ENCODE measurements at regions not wholly inside any gene's neighbourhood (a gene's known extent, or its start where the extent isn't known, plus 50 kb on each side); places are given as distances from the start of the nearest gene placed in this dataset.

DNA sequence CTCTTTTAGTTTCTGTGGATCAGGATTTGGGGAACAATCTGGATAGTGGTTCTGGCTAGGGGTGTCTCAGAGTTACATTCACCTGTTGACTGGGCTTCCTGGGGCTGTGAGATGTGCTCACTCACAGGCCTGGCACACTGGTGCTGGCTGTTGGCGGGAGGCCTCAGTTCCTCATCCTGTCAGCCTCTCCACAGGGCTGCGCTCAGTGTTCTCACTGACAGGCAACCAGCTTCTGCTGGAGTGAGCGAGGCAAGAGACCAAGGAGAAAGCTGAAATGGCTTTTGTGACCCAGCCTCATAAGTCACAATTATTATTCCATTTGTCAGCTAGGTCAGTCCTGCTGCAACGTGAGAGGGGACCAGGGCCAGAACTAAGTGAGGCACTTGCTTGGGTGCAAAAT lies 180.6 kb upstream of the GLI2 start:
- FAIRE-seq = no peak

DNA sequence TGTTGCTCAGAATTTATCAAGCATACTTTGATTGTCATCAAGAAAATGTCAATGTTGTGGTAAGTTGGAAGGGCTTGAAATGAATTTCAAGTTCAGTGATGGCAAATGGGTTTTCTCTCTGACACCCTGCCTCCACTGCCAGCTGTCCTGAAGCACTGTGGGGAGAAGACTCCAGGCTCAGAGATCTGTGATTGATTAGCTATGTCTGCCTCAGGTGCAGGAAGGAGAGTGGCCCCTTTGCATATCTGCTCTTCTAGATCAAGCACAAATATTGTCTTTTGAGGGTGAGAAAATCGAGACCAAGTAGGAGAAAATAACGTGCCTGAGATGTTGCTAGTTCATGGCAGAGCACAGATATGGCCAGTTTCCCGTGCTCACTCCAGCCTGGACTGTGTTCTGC lies 178.8 kb upstream of the GLI2 start:
- no peak for FAIRE-seq

DNA sequence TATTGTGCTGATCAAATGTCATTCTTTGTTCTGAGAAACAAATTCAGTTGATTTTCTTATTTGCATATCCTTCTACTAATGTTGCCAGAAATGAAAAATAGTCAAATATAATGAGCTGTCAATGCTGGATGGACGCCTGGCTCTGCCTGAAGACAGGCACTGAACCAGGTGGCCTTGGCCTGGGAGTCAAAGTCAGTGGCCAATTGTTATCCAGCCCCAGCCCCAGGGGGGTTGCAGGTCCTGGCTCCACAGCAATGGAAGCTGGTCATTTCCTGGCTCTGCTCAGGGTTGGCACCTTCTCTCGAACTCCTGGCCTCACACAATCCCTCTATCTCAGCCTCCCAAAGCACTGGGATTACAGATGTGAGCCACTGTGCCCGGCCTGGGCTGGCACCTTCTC lies 176.8 kb upstream of the GLI2 start:
- FAIRE-seq = no peak

DNA sequence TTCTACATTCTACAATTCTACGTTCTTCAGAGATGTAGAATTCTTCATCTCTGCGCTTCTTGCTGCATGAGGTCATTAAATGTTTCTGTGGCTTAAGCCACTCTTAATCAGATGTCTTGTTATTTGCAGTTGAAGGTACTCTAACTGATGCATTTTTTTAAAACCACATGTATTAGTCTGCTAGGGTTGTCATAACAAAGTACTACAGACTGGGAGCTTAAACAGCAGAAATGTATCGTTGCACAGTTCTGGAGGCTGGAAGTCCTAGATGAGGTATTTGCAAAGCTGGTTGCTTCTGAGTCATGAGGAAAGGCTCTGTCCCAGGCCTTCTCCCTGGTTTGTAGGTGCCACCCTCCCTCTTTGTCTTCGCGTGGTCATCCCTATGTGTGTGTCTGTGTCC lies 176.3 kb upstream of the GLI2 start:
- FAIRE-seq = no peak

DNA sequence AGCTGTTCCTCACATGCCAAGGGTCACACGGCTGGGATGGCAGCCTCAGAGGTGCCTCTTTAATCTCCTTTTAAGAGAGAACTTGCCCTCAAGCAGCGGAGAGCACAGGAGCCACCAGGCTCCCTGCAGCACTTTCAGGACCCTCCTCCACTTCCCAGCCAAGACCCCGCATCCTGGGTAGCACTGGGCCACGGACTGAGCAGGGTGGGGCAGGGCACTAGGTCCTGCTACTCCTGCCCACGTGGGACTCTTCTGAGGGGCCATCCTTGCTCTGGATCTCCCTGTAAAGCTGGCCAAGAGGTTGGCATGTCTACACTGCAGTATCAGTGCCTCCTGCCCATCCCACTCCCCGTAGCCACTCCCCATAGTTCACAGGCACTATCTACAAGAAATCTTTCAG lies 175.3 kb upstream of the GLI2 start:
- FAIRE-seq = no peak

DNA sequence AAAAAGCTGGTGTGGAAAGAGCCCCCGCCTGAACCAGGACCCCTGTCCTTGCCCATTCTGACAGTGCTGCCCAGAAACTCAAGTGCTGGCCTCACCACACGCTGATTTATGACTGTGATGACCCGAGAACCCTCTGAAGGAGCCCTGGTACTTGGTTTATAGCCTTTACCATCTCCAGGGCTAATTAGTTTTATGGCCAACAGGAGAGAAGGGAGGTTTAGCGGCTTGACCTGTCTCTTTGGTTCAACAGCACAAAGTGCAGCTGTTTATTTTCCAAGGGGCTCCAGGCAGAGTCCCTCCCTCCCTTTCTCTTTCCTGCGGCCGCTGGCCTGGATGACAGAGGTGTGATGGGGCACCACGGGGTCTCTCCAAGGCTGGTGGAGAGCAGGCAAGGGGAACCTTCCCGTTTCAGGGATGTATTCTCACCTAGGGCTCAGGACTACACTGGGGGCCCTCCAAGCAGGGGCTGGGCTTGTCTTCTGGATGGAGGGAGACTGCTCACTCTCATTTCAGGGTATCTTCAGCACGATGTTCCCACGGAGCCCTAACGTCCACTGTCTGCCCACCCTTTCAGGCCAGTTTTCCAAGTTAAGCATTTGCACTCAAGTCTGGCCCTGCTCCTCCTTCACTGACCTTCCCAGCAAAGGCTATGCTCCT lies 174.2 kb upstream of the GLI2 start:
- FAIRE-seq = no peak

DNA sequence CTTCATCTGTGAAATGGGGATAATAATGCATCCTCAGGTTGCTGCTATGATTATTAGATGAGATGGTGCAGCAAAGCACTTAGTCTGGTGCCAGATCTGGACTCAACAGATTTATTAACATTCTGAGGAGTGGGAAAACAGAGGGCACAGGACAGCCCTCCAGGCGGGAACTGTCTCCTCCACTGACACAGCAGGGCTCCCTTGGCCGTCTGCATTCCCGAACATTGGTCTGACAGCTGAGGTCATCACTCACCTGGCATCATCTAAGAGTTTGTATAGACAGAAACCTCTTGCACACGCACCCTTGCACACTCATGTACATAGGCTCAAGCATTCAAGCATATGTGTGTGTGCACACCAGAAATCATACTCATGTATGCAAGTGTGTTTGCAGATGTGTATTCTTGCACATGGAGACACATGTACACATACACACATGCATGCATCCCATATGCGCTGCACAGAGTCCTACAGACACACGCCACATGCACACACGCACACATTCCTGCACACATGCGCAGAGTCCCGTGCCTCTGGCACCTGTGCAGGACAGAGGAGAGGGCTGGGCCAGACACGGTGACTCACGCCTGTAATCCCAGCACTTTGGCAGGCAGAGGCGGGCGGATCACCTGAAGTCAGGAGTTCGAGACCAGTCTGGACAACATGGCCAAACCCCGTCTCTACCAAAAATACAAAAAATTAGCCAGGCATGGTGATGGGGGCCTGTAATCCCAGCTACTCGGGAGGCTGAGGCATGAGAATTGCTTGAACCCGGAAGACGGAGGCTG lies 173.3 kb upstream of the GLI2 start:
- FAIRE-seq = no peak

DNA sequence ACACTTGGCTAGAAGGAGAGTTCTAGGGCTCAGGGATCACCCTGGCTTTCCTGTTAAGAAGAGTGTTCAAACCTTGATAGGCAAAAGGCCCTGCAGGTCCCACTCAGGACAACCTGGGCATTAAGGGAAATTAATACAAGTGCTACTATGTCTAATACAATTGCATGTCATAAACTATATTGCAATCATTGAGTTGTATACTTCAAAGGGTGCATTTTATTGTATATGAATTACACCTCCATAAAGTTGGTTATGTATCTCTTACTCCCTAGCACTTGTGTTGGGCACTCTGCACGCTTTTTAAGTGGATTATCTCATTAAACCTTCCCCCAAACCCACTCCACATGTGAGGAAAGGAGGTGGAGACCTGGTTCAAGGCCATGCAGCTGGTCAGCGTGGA lies 172.1 kb upstream of the GLI2 start:
- no peak for FAIRE-seq

DNA sequence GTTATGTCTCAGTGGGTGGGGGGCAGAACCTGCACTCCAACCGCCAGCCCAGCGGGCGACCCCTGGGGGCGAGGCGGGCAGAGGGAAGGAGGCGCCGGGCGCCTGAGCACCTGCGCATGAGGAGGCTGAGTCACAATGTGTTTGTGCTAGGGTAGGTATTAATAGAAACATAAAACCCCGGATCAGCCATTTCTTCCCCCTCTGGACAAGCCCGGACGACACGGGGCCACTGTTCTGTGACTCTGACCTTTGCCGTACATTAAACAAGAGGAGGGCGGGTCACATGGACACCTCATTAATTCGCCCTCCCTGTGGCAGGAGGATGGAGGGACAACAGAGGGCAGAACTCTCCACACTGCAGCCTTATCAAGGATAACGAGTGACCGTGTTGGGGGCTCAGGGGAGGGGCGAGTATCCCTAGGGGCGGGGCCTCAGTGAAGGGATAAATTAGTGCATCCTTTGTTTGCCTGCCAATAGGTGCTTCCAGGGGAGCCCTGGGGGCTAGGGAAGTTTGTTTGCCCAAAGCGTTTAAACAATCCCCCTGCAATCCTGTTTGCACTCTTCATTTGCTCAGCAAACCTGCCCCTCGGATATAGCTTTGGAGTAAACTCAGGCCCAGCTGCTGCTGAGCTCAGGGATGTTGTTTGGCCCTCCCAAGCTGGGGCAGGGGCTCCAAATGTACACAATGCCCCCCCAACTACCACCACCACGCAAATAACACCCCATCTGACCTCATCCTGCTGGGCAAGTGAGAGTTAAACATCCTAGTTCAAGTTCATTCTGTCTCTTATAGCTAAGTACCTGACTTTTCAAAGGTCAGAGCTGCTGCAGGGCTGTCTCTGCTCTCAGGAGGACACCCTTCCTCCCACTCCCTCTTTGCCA lies 171.2 kb upstream of the GLI2 start:
- FAIRE-seq = no peak

DNA sequence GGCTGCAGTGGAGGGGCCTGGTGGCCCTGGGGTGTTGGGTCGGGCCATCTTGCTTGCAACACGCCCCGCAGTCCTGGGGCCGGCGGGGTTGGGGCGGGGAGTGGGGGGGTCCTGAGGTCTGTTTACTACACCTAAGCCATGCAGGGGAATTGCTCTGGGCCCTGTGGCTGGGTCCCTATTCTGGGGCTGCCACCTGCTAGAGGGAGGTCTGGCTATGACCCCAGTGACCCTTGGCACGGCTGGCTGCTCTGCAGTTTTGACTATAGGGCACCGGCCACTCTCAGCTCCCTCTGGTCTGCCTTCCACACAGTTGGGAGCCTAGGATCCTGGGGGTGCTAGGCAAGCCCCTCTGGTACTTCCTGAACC lies 170.6 kb upstream of the GLI2 start:
- FAIRE-seq = no peak

DNA sequence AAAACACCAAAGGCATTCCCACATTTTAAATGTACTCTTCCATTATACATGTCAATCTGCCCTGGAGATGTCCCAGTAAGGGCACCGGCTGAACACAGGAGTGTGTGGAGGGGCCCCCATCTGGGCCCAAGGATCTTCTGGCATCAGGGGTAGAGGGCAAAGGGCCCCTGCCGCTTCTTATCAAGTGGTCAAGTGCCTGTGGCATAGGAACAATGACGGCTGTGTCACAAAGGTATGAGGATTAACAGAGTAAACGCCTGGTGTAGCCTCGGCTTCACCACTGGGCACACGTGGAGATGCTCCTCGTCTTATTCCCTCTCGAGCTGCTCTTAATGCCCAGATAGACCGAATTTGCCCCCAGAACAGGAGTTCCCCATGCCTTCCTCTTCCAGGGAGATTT lies 169.7 kb upstream of the GLI2 start:
- FAIRE-seq = no peak

DNA sequence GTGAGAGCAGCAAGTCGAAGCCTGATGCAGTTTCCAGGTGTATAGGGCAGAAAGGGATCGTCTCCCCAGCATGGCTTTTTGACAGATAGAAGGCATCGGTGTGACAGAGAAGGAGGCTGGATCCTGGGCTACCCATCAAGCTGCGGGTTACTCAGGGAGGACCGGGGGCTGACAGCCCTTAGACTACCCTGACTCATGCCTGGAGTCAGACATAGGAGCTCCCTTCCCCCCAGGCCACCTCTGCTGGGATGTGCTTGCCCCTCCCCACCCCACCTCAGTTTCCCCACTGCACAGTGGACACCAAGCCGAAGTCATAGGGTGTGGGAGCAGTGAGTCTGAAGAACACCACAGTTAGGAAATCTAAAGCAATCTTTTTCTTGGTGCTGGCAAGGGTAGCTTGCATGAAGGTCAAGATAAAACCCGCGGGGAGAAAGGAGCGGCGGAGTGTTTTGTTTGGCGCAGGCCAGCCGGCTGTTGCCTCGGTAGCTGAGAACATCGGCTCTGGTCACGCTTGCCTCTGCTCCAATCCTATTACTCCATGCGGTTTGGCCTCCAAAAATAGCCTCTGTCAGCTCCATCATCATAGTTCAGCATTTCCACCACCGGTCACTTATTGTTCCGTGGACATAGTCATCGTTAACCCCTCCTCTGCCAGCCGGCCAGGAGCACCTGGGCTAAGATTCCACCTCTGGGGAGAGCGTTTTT lies 169.2 kb upstream of the GLI2 start:
- no peak for FAIRE-seq

DNA sequence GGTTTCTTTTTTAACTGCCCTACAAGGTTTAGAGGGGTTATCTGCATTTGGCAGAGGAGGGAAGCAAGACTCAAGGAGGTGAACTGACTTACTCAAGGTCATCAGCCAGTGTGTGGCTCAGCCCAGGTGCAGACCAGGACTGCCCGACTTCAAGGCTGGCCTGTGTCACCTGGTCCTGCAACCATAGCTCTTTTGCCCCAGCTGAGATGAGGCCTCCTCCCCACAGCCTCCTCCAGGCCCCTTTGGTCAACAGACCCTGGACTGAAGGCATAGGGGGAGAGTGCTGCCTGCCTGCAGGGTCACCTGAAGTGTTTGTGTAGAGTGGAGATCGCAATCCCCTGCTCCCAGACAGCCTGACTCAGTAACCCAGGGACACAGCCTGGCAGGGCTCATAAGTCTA lies 168.5 kb upstream of the GLI2 start:
- no peak for FAIRE-seq

DNA sequence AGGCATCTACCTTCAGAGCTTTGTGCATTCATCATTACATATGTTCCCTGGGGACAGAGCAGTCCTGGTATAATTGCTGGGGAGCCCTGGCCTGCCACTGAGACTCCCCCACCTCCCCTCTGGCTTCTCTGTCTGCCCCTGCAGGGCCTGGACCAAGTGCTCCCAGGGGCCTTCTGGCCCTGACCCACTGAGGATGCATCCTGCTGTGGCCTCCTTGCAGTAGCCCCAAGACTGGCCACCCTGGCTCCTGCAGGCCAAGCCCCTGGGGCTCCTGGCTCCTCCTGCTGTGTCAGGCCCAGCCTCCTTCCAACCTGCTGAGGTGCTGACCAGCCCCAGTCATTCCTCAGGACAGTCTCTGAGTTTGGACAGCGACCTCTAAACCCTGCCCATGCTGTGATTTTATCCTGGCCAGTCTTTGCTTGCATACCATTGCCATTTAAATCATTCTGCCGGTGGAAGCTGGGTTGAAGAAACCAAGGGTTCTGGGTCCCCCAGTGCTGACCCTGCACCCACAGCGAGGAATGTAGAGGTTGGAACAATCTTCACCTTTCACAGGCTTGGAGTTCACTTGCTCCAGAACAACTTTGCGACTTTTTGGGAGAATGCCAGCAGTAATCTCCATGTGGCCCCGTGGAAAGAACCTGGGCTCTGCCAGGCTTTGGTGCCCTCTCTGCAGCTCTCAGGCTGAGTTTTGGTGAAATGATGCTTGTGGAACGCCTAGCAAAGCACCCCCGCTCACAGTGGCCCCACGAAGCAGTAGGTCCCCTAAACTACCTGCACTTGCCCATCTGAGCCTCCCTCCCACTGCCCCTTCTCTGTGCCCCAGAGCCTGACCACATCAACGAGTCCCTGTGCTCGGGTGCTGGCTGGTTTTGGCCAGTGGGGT lies 167.3 kb upstream of the GLI2 start:
- FAIRE-seq = no peak

DNA sequence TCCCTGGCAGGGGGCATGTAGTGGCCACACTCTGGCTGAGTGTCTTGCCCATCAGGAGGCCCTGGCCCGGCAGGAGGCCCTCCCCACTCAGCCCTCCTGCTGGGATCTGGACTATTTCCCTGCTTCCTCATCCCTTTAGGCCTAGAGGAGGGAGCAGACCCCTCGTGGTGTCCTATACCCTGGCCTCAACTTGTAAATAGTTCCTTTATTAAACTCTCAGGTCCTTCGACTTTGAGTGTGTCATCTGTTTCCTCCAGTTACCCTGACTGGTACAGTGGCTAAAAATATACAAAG lies 166.7 kb upstream of the GLI2 start:
- FAIRE-seq = no peak

DNA sequence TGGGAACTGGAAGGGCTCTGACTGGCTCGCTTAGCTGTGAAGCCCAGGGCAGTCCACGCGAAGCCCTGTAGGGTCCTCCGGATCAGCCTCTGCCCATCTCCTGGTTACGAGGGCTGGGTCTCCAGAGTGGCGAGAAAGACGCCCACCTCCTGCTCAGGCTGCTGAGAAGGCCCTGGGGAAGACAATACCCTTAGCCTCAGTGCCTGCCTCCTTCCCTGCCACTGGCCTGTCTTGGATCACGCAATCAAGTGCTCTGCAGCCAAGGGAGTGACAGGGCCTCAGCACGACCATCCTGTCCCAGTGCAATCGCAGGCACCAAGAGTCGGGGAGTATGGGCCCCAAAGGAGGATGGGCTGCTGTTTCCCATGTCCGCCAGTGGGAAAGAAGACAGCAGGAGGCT lies 165.7 kb upstream of the GLI2 start:
- no peak for FAIRE-seq

DNA sequence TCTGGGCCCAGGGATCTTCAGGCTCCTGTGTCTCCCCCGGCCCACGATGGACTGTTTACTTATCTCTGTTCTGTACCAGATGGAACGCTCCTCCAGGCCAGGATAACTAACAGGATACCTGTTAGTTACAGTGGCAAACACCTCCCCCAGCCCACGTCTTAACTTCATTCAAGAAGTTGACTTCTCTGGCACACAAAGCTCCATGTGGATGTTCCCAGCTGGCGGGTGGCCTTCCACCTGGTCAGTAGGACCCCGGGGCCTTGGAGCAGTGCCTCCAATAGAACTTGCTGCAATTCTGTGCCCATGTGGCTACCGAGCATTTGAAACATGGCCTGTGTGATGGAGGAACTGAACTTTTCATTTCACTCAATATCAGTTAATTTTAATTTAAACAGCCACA lies 165.1 kb upstream of the GLI2 start:
- FAIRE-seq = no peak

DNA sequence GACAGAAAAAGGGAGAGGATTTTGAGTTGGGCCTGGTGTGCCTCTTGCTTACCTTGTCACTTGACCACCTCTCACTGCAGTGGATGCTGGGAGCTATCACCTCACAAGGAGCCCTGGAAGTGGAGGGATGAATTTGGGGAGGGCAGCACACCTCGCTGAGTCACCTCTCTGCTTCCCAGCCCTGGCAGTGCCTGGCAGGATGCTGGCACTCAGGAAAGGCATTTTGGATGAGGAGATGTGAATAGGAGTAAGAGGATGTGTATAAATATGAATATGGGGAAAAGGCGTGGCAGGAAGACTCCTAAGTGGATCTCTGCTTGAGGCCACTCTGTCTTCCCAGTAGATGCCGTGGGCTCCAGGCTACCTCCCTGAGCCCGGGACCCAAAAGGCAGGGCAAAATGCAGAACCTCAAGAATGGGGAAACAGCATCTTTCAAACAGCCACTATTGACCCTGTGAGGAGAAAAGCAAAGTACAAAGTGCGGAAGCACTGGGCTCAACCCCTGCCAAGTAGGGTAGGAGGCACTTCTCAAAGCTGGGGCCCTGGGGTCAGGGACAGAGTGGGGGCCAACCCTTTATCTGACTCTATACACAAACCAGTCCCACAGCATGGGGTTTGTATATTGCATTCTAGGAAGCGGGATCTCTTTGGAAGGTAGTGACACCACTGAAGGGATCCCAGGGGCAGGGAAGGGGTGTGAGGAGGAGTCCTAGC lies 164.5 kb upstream of the GLI2 start:
- no peak for FAIRE-seq

DNA sequence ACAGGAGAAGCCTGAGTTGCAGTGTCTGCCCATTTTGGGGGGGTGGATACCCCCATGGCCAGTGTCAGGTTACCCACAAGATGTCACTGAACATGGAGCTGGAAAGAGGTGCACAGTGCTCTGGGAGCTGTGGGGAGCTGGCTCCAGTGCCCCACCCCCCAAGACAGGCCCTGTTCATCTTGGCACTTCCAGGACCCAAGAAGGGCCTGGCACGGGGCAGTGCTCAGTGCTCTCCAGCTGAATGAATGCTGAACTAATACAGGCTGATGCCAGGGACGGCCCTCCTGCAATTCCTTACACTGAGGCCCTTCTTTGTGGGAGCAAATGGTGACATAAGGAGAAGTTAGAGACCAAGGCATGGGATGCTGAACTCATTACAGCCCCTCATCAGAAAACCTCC lies 163.4 kb upstream of the GLI2 start:
- no peak for FAIRE-seq

DNA sequence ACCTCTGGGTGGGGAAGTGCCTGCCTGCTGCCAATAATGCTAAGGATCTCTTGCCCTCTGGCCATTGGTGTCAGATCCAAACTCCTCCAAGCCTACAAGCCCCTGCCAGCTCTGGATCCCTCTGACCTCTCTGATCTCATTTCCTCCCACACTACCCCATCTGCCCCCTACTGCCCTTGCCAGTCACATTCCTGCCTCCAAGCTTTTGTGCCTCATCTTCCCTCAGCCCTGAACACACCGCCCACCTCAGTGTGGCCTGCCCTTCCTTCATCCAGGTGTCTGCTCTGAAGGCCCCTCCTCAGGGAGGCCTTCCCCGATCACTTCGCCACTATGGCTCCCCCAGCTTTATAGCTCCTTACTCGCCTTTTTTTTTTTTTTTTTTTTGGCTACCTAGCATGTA lies 161.0 kb upstream of the GLI2 start:
- no peak for FAIRE-seq

DNA sequence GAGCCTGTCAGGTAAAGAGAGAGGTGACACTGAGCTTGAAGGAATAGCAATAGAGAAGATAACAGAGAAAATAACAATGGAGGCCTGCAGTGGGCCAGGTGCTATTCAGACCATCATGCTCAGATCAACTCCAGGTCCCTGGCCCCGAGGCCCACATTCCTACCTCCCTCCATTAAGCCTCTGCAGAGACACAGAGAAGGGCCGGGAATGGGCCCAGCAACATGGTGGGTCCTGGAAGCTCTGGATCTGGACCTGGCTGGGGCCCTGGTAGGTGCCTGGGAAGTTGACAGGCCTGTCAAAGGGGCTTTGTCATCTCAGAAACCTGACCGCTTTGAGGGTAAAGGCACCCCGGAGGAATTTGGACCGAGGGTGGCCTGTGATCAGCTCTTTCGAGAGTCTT lies 159.7 kb upstream of the GLI2 start:
- FAIRE-seq = no peak
